Esophagus mucosa (tissue), 1 donor: ENCODE measurements at regions not wholly inside any gene's neighbourhood (a gene's known extent, or its start where the extent isn't known, plus 50 kb on each side); places are given as distances from the start of the nearest gene placed in this dataset.
"Not testable (repeated sequence)": the region's sequence is repeated elsewhere in the genome, so short reads cannot be mapped to it uniquely, and the experiment has no call there.

ENCODE experiments used
- ATAC-seq: fragments of 200-7000 bp; cut with Tn5 transposase; one replicate; pipeline ENCODE4 v1.9.1; 2020
- donor health status: DM: yes; HTN: yes; CAD: no.

- ATAC-seq, result no peak
These were observed 66.6 kb downstream of the MYL12B start for GRCh38 chr18:3328532-3328931.

DNA sequence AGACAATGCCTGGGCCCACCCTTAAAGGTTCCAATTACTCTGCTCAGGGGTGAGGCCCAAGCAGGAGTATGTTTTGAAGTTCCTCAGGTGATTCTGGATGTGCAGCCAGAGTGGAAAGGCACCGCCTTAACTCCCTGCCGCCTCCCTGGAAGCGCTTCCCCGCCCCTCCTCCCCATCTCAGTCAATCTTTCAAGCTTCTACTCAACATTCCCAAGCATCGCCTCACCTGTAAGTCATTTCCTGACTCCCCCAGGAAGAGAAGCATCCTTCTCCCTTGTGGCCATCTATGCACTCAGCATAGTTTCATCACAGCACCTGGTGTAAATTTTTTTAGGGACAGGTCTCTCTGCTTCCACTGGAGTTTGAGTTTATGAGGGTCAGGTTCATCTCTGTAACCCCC, 67.5 kb downstream of the MYL12B start:
- no peak for ATAC-seq

DNA sequence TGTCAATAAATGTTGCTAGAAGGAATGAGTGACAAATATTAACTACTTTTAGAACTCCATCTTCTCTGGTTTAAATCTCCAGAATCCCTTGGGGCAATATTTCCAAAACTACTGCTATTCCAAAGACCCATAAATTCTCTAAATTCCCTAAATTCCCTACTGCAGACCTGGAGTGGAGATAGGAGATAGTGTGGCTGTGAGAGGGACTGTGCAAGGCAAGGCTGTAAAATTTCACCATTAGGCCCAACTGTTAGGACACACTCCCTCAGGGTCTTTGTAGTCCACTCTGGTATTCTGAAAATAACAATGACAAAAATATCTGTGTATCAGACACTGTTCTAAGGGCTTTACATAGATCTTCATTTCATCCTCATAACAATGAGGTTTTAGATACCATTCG, 67.9 kb downstream of the MYL12B start:
- ATAC-seq, result no peak

- ATAC-seq, result peak; percentile 81
These were observed 68.7 kb downstream of the MYL12B start for GRCh38 chr18:3330622-3331021.

- ATAC-seq, result no peak
These were observed 70.4 kb downstream of the MYL12B start for GRCh38 chr18:3332376-3332775.

- ATAC-seq, result no peak
These were observed 71.3 kb downstream of the MYL12B start for GRCh38 chr18:3333056-3333720.

DNA sequence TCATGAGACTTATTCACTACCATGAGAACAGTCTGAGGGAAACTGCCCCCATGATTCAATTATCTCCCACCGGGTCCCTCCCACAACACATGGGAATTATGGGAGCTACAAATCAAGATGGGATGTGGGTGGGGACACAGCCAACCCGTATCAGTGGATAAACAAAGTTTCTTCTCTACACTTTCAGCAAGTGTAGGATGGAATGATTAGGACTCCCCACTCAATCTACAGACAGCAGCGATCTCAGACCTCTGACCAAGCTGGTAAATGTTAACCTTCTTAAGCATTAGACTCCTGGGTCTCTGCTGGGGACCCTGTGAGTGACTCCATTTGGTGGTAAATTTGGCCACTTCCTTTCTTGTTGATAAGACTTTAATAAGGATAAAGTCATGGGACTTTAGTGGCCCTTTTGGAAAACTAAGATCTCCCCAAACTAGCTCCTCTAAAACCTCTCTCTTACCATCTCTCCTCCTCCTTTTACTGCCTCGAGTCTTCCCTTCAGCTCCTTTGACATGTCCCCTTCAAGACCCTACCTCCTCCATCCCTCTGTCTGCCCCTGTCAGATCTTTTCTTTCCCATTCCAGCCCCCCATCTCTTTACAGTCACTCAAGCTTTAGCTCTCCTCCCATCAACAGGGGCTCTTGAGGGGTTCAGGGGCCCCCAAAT, 71.9 kb downstream of the MYL12B start:
- no peak for ATAC-seq

DNA sequence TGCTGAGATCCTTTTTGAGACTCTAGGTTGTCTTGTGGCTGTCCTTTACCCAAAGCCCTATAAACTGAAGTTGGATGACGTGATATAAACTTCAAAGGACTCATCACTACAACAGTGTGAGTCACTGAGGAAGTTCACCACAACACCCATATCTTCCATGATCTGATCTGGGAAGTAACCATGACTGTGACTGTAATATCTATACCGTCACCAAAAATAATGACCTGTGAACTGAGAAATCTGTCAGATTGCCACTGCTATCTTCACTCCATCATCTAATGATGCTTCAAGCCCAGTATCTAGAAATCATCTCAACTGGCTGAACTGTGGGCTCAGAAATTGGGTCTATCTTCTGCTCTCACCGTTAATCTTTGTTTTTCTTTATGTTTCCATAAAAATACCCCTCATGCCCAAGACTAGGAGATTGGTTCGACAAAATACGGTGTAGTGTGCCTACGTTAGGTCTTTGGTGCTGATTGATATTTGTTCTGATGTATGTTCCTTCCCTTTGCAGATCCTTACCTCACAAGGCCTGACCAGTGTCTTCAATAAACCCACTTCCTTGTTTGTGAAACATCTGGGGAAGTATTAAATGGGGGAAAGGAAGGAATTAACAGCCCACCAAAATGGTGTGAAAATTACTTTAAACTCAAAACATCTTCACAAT, 78.2 kb downstream of the MYL12B start:
- ATAC-seq, result no peak

DNA sequence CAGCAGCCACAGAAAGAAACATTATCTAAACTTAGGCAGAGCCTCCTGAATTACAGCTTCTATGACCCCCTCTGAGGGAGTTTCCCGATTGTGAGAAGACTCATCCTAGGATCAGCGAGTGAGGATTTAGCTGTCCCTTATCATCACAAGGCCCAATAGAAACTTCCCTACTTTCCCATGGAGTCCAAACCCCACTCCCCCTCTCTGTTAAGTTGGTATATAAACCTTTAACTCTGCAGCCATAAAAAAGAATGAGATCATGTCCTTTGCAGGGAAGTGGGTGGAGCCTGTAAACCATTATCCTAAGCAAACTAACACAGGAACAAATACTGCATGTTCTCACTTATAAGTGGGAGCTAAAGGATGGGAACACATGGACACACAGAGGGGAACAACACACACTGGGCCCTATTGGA, 78.8 kb downstream of the MYL12B start:
- ATAC-seq, result no peak

DNA sequence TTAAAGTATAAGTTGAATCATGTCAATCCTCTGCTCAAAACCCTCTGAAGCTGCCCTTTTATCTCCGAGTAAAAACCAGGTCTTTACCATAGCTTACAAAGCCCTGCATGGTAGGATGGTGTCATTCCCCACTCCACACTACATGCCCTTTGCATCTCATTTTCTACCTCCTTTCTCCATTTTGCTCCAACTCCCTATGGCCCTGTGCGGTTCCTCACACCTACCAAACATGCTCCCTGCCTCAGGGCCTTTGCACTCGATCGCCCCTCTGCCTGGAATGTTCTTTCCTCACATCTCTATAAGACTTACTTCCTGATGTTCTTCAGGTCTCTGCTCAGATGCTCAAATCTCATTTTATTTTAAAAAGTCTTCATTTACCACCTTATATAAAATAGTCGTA, 80.7 kb downstream of the MYL12B start:
- no peak for ATAC-seq

DNA sequence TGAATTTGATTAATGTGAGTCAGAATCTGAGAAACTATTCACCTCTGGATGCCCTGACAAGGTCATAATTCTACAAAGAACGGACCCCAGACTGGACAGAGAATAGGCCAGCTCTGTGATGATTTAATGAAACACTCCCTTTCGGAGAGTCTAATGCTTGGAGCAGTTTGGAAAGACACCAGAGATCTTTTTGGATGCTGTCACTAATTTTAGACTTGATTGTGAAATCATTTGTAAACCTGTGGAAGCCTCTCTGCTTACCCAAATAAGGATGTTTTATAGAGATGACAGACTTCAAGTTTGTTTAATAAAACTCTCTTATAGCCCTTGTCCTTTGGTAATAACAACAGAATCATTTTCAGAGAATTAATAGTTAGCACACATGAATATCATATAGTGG, 83.5 kb downstream of the MYL12B start:
- peak; percentile 48 for ATAC-seq

DNA sequence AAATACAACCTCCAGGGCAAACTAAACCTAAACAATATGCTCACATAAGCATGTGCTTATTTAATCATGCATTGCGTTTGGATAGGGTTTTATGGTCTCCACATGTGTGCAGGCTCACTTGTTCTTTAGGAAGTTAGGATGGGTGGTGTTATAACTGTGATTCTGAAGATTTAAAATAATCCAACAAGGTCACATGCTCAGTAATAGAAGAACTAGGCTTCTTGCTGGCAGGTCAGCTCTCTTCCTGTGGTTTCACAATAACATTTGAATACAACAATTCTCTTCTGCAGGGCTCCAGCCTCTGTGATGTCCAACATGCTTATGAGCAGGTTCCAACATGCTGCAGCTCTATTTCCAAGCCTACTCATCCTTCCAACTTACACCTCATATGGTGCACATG, 84.0 kb downstream of the MYL12B start:
- ATAC-seq, result peak; percentile 84

DNA sequence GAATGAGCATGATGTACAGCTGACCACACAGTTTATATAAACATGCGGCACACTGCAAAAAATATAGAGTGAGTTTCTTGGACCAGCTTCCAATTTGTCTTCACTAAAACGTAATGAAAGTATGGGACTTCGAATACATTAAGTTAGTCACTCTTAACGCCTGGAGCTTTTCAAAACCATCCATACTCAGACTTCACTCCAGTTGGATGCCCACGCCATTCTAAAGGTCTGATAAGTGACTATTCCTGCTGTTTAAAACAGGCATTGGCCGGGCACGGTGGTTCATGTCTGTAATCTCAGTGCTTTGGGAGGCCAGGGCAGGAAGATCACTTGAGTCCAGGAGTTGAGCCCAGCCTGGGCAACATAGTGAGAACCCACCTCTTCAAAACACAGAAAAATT, 84.6 kb downstream of the MYL12B start:
- ATAC-seq, result no peak

DNA sequence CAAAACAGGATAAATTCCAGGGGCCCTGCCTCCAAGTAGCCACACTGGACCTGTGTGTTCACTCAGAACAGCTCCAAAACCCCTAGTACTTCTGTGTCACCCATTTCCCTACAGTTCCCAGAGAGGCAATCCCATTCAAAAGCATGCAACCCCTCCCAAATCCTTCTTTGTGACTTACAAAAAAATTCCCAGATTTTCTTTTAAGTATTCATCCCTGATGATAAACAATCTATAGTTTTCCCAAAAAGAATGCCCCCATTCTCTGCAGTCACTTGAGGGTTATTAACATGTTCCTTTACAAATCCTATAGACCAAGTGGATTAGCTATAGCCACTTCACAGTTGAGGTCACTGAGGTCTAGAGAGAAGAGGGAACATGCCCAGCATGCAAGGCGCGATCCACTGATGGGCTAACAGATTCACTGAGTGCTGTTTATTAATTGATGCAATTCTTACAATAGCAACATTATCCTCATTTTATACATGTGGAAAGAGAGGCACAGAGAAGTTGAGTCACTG, 85.4 kb downstream of the MYL12B start:
- ATAC-seq, result no peak

DNA sequence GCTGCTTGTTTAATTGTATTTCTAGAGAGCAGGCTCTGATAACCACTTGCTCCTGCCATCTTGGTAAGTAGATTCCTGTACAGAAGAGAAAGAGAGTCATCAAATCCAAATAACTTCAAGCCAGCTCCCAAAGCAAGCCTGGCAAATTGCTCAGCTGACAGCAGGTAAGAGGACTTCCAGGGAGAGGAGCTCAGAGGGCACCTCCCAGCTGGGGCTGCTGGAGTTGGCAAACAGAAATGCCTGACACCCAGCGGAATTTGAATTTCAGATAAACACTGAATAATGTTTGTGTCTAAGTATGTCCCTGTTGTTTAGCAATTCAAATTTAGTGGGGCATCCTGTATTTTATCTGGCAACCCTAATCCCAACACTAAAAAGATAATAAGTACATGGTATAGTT, 86.2 kb downstream of the MYL12B start:
- no peak for ATAC-seq

GRCh38 chr18:3349046-3349841, 87.3 kb downstream of the MYL12B start:
- not testable (repeated sequence) for ATAC-seq

DNA sequence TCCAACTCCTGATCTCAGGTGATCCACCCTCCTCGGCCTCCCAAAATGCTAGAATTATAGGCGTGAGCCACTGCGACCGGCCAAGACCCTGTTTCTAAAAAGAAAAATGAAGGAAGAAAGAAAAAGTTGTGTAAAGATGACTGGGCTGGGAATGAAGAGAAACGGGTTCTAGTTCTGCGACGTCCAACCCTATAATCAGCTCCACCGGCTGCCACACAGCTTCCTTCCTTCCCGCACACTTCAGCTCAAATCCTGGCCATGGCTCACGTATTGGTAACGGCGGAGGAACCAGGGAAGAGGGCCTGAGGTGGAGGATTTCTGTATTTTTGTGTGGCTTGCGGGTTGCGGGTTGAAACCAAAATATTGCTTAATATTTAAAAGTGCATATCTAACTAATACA, 88.1 kb downstream of the MYL12B start:
- no peak for ATAC-seq

GRCh38 chr18:3350566-3351527, 88.9 kb downstream of the MYL12B start:
- ATAC-seq, result peak; percentile 91

GRCh38 chr18:3354506-3354905, 92.6 kb downstream of the MYL12B start:
- no peak for ATAC-seq

- ATAC-seq, result no peak
These were observed 93.4 kb upstream of the TGIF1 start for GRCh38 chr18:3356614-3357013.

DNA sequence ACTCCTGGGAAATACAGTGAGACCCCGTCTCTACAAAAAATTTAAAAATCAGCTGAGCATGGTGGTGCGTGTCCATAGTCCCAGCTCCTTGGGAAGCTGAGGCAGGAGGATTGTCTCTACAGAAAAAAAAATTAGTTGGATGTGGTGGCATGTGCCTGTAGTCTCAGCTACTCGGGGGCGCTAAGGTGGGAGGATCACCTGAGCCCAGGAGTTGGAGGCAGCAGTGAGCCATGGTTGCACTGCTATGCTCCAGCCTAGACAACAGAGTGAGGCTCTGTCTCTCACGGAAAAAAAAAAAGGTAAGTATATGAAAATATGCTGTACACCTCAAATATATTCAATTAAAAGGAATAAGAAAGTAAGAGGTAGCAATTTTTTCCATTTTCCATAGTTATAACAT, 92.5 kb upstream of the TGIF1 start:
- no peak for ATAC-seq

DNA sequence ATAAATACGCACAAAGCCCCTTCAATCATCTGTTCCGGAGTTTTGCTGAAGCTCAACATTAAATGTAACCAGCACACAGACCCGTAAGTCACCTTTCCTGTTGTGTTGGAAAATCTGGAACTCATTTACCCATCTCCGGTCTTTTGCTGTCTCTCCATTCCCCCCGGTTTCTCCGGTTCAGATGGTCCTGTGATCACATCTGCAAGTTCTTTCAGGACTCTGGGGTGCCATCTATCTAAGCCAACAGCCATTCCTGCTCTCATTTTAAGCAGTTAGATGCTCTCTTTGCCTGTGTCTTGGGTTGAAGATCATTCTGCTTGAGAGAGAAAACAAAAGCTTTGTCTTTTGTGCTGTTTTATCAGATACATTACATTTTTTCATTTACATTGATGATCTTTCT, 91.7 kb upstream of the TGIF1 start:
- ATAC-seq, result no peak
